ENCODE measurements at regions not wholly inside any gene's neighbourhood (a gene's known extent, or its start where the extent isn't known, plus 50 kb on each side); places are given as distances from the start of the nearest gene placed in this dataset.

DNA sequence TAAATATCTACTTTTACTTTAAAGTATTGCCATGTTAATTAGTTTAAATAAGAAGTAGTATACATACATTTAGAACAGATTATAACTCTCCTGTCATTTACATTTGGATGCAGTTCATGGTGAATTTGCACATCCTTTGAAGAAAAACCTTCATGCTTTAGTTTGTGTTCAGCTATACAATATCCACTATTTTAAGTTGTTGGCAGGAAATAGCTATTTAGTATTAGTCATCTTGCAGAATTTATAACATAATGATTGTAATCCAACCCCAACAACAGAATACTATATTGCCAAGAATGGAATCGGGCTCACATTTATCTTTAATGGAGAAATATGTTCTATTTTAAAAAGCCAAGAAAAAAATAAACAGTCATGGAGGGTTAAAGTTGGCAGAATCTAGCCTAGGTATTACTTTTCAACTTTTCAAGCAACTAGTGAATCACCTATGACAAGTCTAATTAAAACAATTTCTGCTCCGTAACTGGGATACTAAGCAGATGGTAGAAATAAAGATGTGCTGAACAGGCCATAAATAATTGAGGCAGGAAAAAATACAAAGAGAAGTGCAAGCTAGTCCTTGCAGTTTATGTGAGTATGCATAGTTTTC lies 1170.6 kb upstream of the NUDT12 start:
- TF ChIP-seq SMC3 (IDR thresholded peaks at IDR 0.05; ENCODE audit: low read depth, low read length) (no peak), NFE2L2 (IDR thresholded peaks at IDR 0.05; ENCODE audit: low read depth, low read length) (no peak), CEBPB (IDR thresholded peaks at IDR 0.05; ENCODE audit: low read depth, low read length) (no peak), MXI1 (IDR thresholded peaks at IDR 0.05; ENCODE audit: borderline replicate concordance, low read depth, low read length) (no peak), POLR2A (IDR thresholded peaks at IDR 0.05; ENCODE audit: low read depth, low read length) (no peak), RFX5 (IDR thresholded peaks at IDR 0.05; ENCODE audit: low read depth, low read length) (no peak), CHD1 (IDR thresholded peaks at IDR 0.05; ENCODE audit: low read depth, low read length) (no peak), MAFK (IDR thresholded peaks at IDR 0.05; ENCODE audit: low read depth, low read length) (no peak), RAD21 (IDR thresholded peaks at IDR 0.05; ENCODE audit: low read length) (no peak), BHLHE40 (IDR thresholded peaks at IDR 0.05; ENCODE audit: low read depth, low read length) (no peak), FOS (IDR thresholded peaks at IDR 0.05; ENCODE audit: low read depth, low read length) (no peak)
- TF ChIP-seq, protein P1, sequence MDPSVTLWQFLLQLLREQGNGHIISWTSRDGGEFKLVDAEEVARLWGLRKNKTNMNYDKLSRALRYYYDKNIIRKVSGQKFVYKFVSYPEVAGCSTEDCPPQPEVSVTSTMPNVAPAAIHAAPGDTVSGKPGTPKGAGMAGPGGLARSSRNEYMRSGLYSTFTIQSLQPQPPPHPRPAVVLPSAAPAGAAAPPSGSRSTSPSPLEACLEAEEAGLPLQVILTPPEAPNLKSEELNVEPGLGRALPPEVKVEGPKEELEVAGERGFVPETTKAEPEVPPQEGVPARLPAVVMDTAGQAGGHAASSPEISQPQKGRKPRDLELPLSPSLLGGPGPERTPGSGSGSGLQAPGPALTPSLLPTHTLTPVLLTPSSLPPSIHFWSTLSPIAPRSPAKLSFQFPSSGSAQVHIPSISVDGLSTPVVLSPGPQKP (IDR thresholded peaks at IDR 0.05; ENCODE audit: borderline replicate concordance, low read depth, low read length) = no peak
- TF ChIP-seq, protein P2, sequence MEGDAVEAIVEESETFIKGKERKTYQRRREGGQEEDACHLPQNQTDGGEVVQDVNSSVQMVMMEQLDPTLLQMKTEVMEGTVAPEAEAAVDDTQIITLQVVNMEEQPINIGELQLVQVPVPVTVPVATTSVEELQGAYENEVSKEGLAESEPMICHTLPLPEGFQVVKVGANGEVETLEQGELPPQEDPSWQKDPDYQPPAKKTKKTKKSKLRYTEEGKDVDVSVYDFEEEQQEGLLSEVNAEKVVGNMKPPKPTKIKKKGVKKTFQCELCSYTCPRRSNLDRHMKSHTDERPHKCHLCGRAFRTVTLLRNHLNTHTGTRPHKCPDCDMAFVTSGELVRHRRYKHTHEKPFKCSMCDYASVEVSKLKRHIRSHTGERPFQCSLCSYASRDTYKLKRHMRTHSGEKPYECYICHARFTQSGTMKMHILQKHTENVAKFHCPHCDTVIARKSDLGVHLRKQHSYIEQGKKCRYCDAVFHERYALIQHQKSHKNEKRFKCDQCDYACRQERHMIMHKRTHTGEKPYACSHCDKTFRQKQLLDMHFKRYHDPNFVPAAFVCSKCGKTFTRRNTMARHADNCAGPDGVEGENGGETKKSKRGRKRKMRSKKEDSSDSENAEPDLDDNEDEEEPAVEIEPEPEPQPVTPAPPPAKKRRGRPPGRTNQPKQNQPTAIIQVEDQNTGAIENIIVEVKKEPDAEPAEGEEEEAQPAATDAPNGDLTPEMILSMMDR (conservative IDR thresholded peaks at IDR 0.05; ENCODE audit: low read depth, low read length) = no peak
- TF ChIP-seq, protein P3, sequence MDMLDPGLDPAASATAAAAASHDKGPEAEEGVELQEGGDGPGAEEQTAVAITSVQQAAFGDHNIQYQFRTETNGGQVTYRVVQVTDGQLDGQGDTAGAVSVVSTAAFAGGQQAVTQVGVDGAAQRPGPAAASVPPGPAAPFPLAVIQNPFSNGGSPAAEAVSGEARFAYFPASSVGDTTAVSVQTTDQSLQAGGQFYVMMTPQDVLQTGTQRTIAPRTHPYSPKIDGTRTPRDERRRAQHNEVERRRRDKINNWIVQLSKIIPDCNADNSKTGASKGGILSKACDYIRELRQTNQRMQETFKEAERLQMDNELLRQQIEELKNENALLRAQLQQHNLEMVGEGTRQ (IDR thresholded peaks at IDR 0.05; ENCODE audit: low read depth, low read length) = no peak

Data from IMR-90 (cell line).